AG04450 (cell line): ENCODE measurements at regions not wholly inside any gene's neighbourhood (a gene's known extent, or its start where the extent isn't known, plus 50 kb on each side); places are given as distances from the start of the nearest gene placed in this dataset.

Source experiments
- CTCF ChIA-PET: fragments of 300-600, 350-600 bp; formaldehyde crosslinking; extraction: SDS; loops from one replicate; lab custom pipeline; 2022; ENCODE audit warnings: antibody characterized with exemption, inconsistent platforms; lab: Charles Lee
- POLR2A ChIA-PET: fragments of 350-600 bp; formaldehyde crosslinking; extraction: SDS; loops from one replicate; lab custom pipeline; 2021; ENCODE audit warnings: antibody characterized with exemption, inconsistent platforms; lab: Yijun Ruan, JAX
- DNase-seq: peaks from one replicate; pipeline ENCODE4 v3.0.0-alpha.2; 2011; ENCODE audit warnings: low read depth, low spot score
- H3K27ac ChIP-seq: one replicate; pipeline ENCODE4 v1.5.1; 2012; ENCODE audit warnings: low read depth, low read length, control low read depth
- H3K27me3 ChIP-seq: one replicate; pipeline ENCODE4 v1.6.0; 2012; ENCODE audit warnings: low read length; ENCODE audit not compliant: control insufficient read depth, insufficient read depth
- H3K4me3 ChIP-seq: 2 replicates; pipeline ENCODE4 v1.5.1; 2011; ENCODE audit warnings: mild to moderate bottlenecking, low read depth, low read length, control low read depth
- H3K9me3 ChIP-seq: 2 replicates; pipeline ENCODE4 v1.5.1; 2012; ENCODE audit warnings: low read length; ENCODE audit not compliant: control insufficient read depth, insufficient read depth
- TF ChIP-seq, protein P1 (sequence below): IDR thresholded peaks from 2 replicates; pipeline ENCODE4 v1.5.1; 2011; ENCODE audit warnings: low read depth, low read length, control low read depth, inconsistent platforms

DNA sequence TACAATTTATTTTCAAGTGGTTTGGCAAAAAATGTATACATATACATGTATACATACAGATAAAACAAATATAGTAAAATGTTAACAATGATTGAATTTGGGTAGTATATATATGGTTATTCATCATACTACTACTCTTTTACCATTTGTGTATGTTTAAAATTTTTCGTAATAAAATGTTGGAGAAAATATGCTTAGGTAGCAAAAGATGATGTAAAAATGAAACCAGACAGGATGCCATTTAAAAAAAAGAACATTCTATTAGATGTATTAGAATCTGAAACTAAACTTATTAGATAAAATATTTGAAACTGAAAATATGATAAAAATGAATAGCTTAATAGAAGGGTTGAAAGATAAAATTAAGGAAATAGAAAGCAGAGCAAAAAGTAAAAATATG, 144.9 kb upstream of the FER start:
- no peaks in the 10 kb centered on the region for H3K27me3 ChIP-seq
- TF ChIP-seq, protein P1, sequence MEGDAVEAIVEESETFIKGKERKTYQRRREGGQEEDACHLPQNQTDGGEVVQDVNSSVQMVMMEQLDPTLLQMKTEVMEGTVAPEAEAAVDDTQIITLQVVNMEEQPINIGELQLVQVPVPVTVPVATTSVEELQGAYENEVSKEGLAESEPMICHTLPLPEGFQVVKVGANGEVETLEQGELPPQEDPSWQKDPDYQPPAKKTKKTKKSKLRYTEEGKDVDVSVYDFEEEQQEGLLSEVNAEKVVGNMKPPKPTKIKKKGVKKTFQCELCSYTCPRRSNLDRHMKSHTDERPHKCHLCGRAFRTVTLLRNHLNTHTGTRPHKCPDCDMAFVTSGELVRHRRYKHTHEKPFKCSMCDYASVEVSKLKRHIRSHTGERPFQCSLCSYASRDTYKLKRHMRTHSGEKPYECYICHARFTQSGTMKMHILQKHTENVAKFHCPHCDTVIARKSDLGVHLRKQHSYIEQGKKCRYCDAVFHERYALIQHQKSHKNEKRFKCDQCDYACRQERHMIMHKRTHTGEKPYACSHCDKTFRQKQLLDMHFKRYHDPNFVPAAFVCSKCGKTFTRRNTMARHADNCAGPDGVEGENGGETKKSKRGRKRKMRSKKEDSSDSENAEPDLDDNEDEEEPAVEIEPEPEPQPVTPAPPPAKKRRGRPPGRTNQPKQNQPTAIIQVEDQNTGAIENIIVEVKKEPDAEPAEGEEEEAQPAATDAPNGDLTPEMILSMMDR, result no peak
- H3K4me3 ChIP-seq, result no peak overlapping the region
- ChIA-PET CTCF (no interaction called here), POLR2A (no interaction called here)
- no peak for DNase-seq
- H3K27ac ChIP-seq, result no peak overlapping the region
- no peaks in the 10 kb centered on the region for H3K9me3 ChIP-seq

GRCh38 chr5:108590799-108591198, 156.9 kb upstream of the FER start:
- TF ChIP-seq, protein P1, result no peak
- Histone ChIP-seq H3K9me3 (no peaks in the 10 kb centered on the region), H3K4me3 (no peak overlapping the region), H3K27me3 (no peaks in the 10 kb centered on the region), H3K27ac (no peak overlapping the region)
- ChIA-PET CTCF (no interaction called here), POLR2A (no interaction called here)
- no peak for DNase-seq

DNA sequence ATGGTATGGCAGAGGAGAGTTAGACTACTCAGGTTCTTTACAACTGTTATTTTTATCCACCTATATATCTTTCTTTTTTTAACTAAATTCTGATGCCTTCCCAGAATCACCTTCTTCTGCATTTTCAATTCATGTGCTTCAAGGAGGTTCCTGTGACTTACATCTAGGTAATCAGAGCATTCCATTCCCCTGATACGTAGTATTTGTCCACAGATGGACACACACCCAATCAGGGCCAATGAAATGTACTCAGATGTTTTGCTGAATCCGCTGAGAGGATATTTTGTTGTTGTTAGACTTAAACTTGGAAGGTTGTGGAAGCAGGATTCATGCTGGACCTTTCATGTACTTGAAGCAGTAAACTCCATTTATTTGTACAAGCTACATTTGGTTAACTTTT, 159.4 kb upstream of the FER start:
- TF ChIP-seq, protein P1, result no peak
- ChIA-PET CTCF (no interaction called here), POLR2A (no interaction called here)
- no peaks in the 10 kb centered on the region for H3K9me3 ChIP-seq
- no peaks in the 10 kb centered on the region for H3K27me3 ChIP-seq
- H3K27ac ChIP-seq, result no peak overlapping the region
- H3K4me3 ChIP-seq, result no peak overlapping the region
- DNase-seq, result no peak

GRCh38 chr5:108587821-108588220, 159.9 kb upstream of the FER start:
- TF ChIP-seq, protein P1, result no peak
- H3K9me3 ChIP-seq, result no peaks in the 10 kb centered on the region
- no peaks in the 10 kb centered on the region for H3K27me3 ChIP-seq
- no peak for DNase-seq
- no peak overlapping the region for H3K4me3 ChIP-seq
- POLR2A ChIA-PET, result no interaction called here
- CTCF ChIA-PET, result no interaction called here
- no peak overlapping the region for H3K27ac ChIP-seq

GRCh38 chr5:108581026-108581425, 166.7 kb upstream of the FER start:
- no peaks in the 10 kb centered on the region for H3K27me3 ChIP-seq
- H3K4me3 ChIP-seq, result no peak overlapping the region
- H3K9me3 ChIP-seq, result no peaks in the 10 kb centered on the region
- H3K27ac ChIP-seq, result no peak overlapping the region
- TF ChIP-seq, protein P1, result no peak
- ChIA-PET CTCF (interaction anchor here (1.1 kb wide), 1 partner anchor 27 kb away, joined by 3 read pairs; no protein-coding TSS in a partner anchor), POLR2A (no interaction called here)
- no peak for DNase-seq
